KMS-11 (cell line): ENCODE measurements at regions not wholly inside any gene's neighbourhood (a gene's known extent, or its start where the extent isn't known, plus 50 kb on each side); places are given as distances from the start of the nearest gene placed in this dataset.

Source experiments
- H2AFZ ChIP-seq: fragments of 200-600 bp; sonication (generic); 2 replicates; pipeline ENCODE4 v1.6.1; 2016; ENCODE audit warnings: antibody characterized with exemption, mixed run types, low read depth
- H3K27ac ChIP-seq: fragments of 200-600 bp; sonication (generic); 2 replicates; pipeline ENCODE4 v1.6.1; 2016; ENCODE audit warnings: mild to moderate bottlenecking, mixed run types
- H3K27me3 ChIP-seq: fragments of 200-600 bp; sonication (generic); 2 replicates; pipeline ENCODE4 v1.6.1; 2017; ENCODE audit warnings: mild to moderate bottlenecking, low read depth, mixed run types, moderate library complexity; ENCODE audit not compliant: insufficient read depth
- H3K36me3 ChIP-seq: fragments of 200-600 bp; sonication (generic); 2 replicates; pipeline ENCODE4 v1.6.1; 2017; ENCODE audit warnings: mild to moderate bottlenecking, mixed run types; ENCODE audit not compliant: insufficient read depth
- H3K4me1 ChIP-seq: fragments of 200-600 bp; sonication (generic); 2 replicates; pipeline ENCODE4 v1.6.1; 2016; ENCODE audit warnings: mild to moderate bottlenecking, low read depth, mixed run types; ENCODE audit not compliant: poor library complexity, severe bottlenecking
- H3K4me2 ChIP-seq: fragments of 200-600 bp; sonication (generic); 2 replicates; pipeline ENCODE4 v1.7.0; 2016; ENCODE audit warnings: mild to moderate bottlenecking, mixed run types
- H3K4me3 ChIP-seq: fragments of 200-600 bp; sonication (generic); IDR thresholded peaks from 2 replicates; pipeline ENCODE4 v1.6.1; 2017; ENCODE audit warnings: low read depth, low read length, mixed read lengths; ENCODE audit not compliant: insufficient read depth
- H3K79me2 ChIP-seq: fragments of 200-600 bp; sonication (generic); 2 replicates; pipeline ENCODE4 v1.6.1; 2016; ENCODE audit warnings: low read depth, mixed run types; ENCODE audit not compliant: insufficient read depth
- H3K9ac ChIP-seq: fragments of 200-600 bp; sonication (generic); 2 replicates; pipeline ENCODE4 v1.6.1; 2016; ENCODE audit warnings: mild to moderate bottlenecking, mixed run types
- H4K20me1 ChIP-seq: fragments of 200-600 bp; sonication (generic); 2 replicates; pipeline ENCODE4 v1.6.1; 2016; ENCODE audit warnings: mild to moderate bottlenecking, mixed run types; ENCODE audit not compliant: insufficient read depth
- CTCF ChIP-seq: fragments of 200-600 bp; sonication (generic); conservative IDR thresholded peaks from 2 replicates; pipeline ENCODE4 v1.6.1; 2017; ENCODE audit warnings: low read depth, mild to moderate bottlenecking, antibody characterized with exemption, low read length, moderate library complexity, mixed read lengths

- peaks cover 5% of the 10 kb centered on the region; the same call in 1 of the 2 replicates for H3K27me3 ChIP-seq
- H3K4me2 ChIP-seq = no peak overlapping the region
- H2AFZ ChIP-seq = no peak overlapping the region
- no peaks in the 10 kb centered on the region for H4K20me1 ChIP-seq
- H3K4me3 ChIP-seq = no peak overlapping the region
- no peak overlapping the region for H3K27ac ChIP-seq
- no peaks in the 10 kb centered on the region for H3K4me1 ChIP-seq
- H3K36me3 ChIP-seq = no peaks in the 10 kb centered on the region
- no peaks in the 10 kb centered on the region for H3K79me2 ChIP-seq
- no peak overlapping the region for H3K9ac ChIP-seq
- TF ChIP-seq CTCF = no peak
These were observed 269.2 kb downstream of the ALG10 start for GRCh38 chr12:34291426-34291901.

- no peaks in the 10 kb centered on the region for H3K36me3 ChIP-seq
- no peak overlapping the region for H3K4me2 ChIP-seq
- no peaks in the 10 kb centered on the region for H3K79me2 ChIP-seq
- no peak overlapping the region for H3K27ac ChIP-seq
- H3K4me1 ChIP-seq = no peaks in the 10 kb centered on the region
- H3K4me3 ChIP-seq = no peak overlapping the region
- H3K9ac ChIP-seq = no peak overlapping the region
- H2AFZ ChIP-seq = no peak overlapping the region
- no peaks in the 10 kb centered on the region for H4K20me1 ChIP-seq
- H3K27me3 ChIP-seq = peaks cover 5% of the 10 kb centered on the region; the same call in 1 of the 2 replicates
- TF ChIP-seq CTCF = no peak
These were observed 270.7 kb downstream of the ALG10 start for GRCh38 chr12:34292736-34293625.

- Histone ChIP-seq H3K4me1 (no peaks in the 10 kb centered on the region), H3K4me3 (no peak overlapping the region), H2AFZ (no peak overlapping the region), H3K9ac (no peak overlapping the region), H4K20me1 (no peaks in the 10 kb centered on the region), H3K4me2 (no peak overlapping the region), H3K79me2 (no peaks in the 10 kb centered on the region), H3K27ac (no peak overlapping the region), H3K27me3 (peaks cover 5% of the 10 kb centered on the region; the same call in 1 of the 2 replicates), H3K36me3 (no peaks in the 10 kb centered on the region)
- no peak for TF ChIP-seq CTCF
These were observed 271.8 kb downstream of the ALG10 start for GRCh38 chr12:34294137-34294536.

GRCh38 chr12:34294671-34295365 is 272.5 kb downstream of the ALG10 start:
- H3K4me2 ChIP-seq = no peak overlapping the region
- H3K4me3 ChIP-seq = no peak overlapping the region
- no peaks in the 10 kb centered on the region for H4K20me1 ChIP-seq
- H3K79me2 ChIP-seq = no peaks in the 10 kb centered on the region
- no peak overlapping the region for H3K27ac ChIP-seq
- peaks cover 5% of the 10 kb centered on the region; the same call in 1 of the 2 replicates for H3K27me3 ChIP-seq
- H3K9ac ChIP-seq = no peak overlapping the region
- TF ChIP-seq CTCF = no peak
- H2AFZ ChIP-seq = no peak overlapping the region
- H3K36me3 ChIP-seq = no peaks in the 10 kb centered on the region
- no peaks in the 10 kb centered on the region for H3K4me1 ChIP-seq
